Thyroid gland (tissue), 4 donors: ENCODE measurements at regions not wholly inside any gene's neighbourhood (a gene's known extent, or its start where the extent isn't known, plus 50 kb on each side); places are given as distances from the start of the nearest gene placed in this dataset.

Experiments used
- DNase-seq, 2 donors: peaks; one replicate each; pipeline ENCODE4 v3.0.0-alpha.2; 2019
- H3K27ac ChIP-seq, 3 donors: fragments of 200-600 bp; sonication (generic); 1 replicate in 2 of 3; 2 replicates in 1 of 3; pipeline ENCODE4 v1.5.1; 2016 to 2019; ENCODE audit warnings: mild to moderate bottlenecking in 1 of 3, moderate library complexity in 1 of 3
- H3K27me3 ChIP-seq: fragments of 200-600 bp; sonication (generic); one replicate; pipeline ENCODE4 v1.5.1; 2019
- H3K36me3 ChIP-seq, 2 donors: fragments of 200-600 bp; sonication (generic); one replicate each; pipeline ENCODE4 v1.5.1; 2016 to 2019
- H3K4me1 ChIP-seq, 2 donors: fragments of 200-600 bp; sonication (generic); one replicate each; pipeline ENCODE4 v1.5.1; 2017 to 2019
- H3K4me3 ChIP-seq, 3 donors: fragments of 200-600 bp; sonication (generic); replicated peaks in 1 of 3; 1 replicate in 2 of 3; 2 replicates in 1 of 3; pipeline ENCODE4 v1.5.1; 2016; ENCODE audit warnings: mild to moderate bottlenecking in 1 of 3
- H3K9me3 ChIP-seq: fragments of 200-600 bp; sonication (generic); one replicate; pipeline ENCODE4 v1.5.1; 2017
- CTCF ChIP-seq, 6 experiments: fragments of 200-600 bp in 3 of 6; fragments of 450-650 bp in 3 of 6; sonication (generic) in 3 of 6; IDR thresholded peaks; one replicate each; pipeline ENCODE4 v1.5.1; 2016 to 2019; ENCODE audit warnings: antibody characterized with exemption in 6 of 6, mild to moderate bottlenecking in 2 of 6, inconsistent platforms in 1 of 6, moderate library complexity in 1 of 6
- POLR2A ChIP-seq, 2 donors: fragments of 450-650 bp; IDR thresholded peaks; one replicate each; pipeline ENCODE4 v1.6.1; 2017; ENCODE audit warnings: antibody characterized with exemption in 2 of 2, mild to moderate bottlenecking in 2 of 2, moderate library complexity in 1 of 2
- WGBS, 2 donors: methylation state at CpG; one replicate each; pipeline ENCODE4 v1.1.5; 2017; 5-methylcytosine and 5-hydroxymethylcytosine counted together
- intact Hi-C: fragments of 100-400 bp; cut with DNase I; formaldehyde crosslinking; loops from one replicate; pipeline ENCODE4 v1.15.1; 2023

- 92 to 95% methylated on average over 2 of the region's 2 CpGs for WGBS, 2 donors
- TF ChIP-seq POLR2A (IDR thresholded peaks at IDR 0.05) (no peak), CTCF (IDR thresholded peaks at IDR 0.05) (no peak)
Measured at GRCh38 chr4:32136081-32136787, 1416.1 kb downstream of the PCDH7 start.

GRCh38 chr4:32140636-32141035 lies 1420.5 kb downstream of the PCDH7 start:
- H3K4me1 ChIP-seq, result no peaks in the 10 kb centered on the region
- TF ChIP-seq POLR2A (IDR thresholded peaks at IDR 0.05) (no peak), CTCF (IDR thresholded peaks at IDR 0.05) (no peak)
- no peaks in the 10 kb centered on the region for H3K9me3 ChIP-seq
- intact Hi-C loops, result no loop called here
- 52 to 72% methylated on average over 2 of the region's 2 CpGs for WGBS, 2 donors
- H3K27ac ChIP-seq, result no peak overlapping the region
- DNase-seq, result no peak
- no peaks in the 10 kb centered on the region for H3K27me3 ChIP-seq
- no peak overlapping the region for H3K4me3 ChIP-seq
- no peaks in the 10 kb centered on the region for H3K36me3 ChIP-seq

More at GRCh38 chr4:32136081-32136787, 1416.1 kb downstream of the PCDH7 start:
- Histone ChIP-seq H3K4me3 (no peak overlapping the region), H3K9me3 (no peaks in the 10 kb centered on the region), H3K4me1 (no peaks in the 10 kb centered on the region), H3K36me3 (no peaks in the 10 kb centered on the region), H3K27me3 (no peaks in the 10 kb centered on the region), H3K27ac (no peak overlapping the region)
- intact Hi-C loops, result no loop called here
- no peak for DNase-seq

GRCh38 chr4:32142075-32142474 lies 1421.9 kb downstream of the PCDH7 start:
- H3K27me3 ChIP-seq, result no peaks in the 10 kb centered on the region
- H3K4me3 ChIP-seq, result no peak overlapping the region
- no peak for DNase-seq
- H3K4me1 ChIP-seq, result no peaks in the 10 kb centered on the region
- no peak overlapping the region for H3K27ac ChIP-seq
- no peaks in the 10 kb centered on the region for H3K36me3 ChIP-seq
- TF ChIP-seq POLR2A (IDR thresholded peaks at IDR 0.05) (no peak), CTCF (IDR thresholded peaks at IDR 0.05) (no peak)
- intact Hi-C loops, result no loop called here
- no peaks in the 10 kb centered on the region for H3K9me3 ChIP-seq

GRCh38 chr4:32145987-32146386 lies 1425.8 kb downstream of the PCDH7 start:
- no peak for TF ChIP-seq POLR2A (IDR thresholded peaks at IDR 0.05)
- TF ChIP-seq CTCF (IDR thresholded peaks at IDR 0.05), result no peak
- Histone ChIP-seq H3K9me3 (no peaks in the 10 kb centered on the region), H3K36me3 (no peaks in the 10 kb centered on the region), H3K4me1 (peaks cover 7 to 17% of the 10 kb centered on the region in 2 donors), H3K27ac (no peak overlapping the region), H3K27me3 (no peaks in the 10 kb centered on the region), H3K4me3 (no peak overlapping the region)
- WGBS, 2 donors, result 89 to 90% methylated on average over 5 of the region's 5 CpGs
- DNase-seq, result no peak
- intact Hi-C loops, result no loop called here

GRCh38 chr4:32147446-32148085 lies 1427.4 kb downstream of the PCDH7 start:
- Histone ChIP-seq H3K4me1 (peaks cover 7 to 17% of the 10 kb centered on the region in 2 donors), H3K4me3 (no peak overlapping the region), H3K9me3 (no peaks in the 10 kb centered on the region), H3K27ac (peak overlapping the region in 1 of 3 donors; percentile 35), H3K27me3 (no peaks in the 10 kb centered on the region), H3K36me3 (no peaks in the 10 kb centered on the region)
- TF ChIP-seq CTCF (IDR thresholded peaks at IDR 0.05) (no peak), POLR2A (IDR thresholded peaks at IDR 0.05) (no peak)
- no peak for DNase-seq
- 70 to 78% methylated on average over 5 of the region's 5 CpGs for WGBS, 2 donors
- intact Hi-C loops, result no loop called here
